GM20431 (cell line): ENCODE measurements at regions not wholly inside any gene's neighbourhood (a gene's known extent, or its start where the extent isn't known, plus 50 kb on each side); places are given as distances from the start of the nearest gene placed in this dataset.

Experiments
- in situ Hi-C: fragments of 300-500 bp; cut with MseI, MboI; formaldehyde crosslinking; loops from one replicate; pipeline ENCODE4 v1.15.0; 2020; ENCODE audit warnings: low sequenced_read_pairs; ENCODE audit not compliant: unreplicated experiment

- in situ Hi-C loops, result no loop called here
Measured at GRCh38 chr14:98136012-98136789, 1135.8 kb downstream of the BCL11B start.

- in situ Hi-C loops, result no loop called here
Measured at GRCh38 chr14:98137131-98138025, 1134.6 kb downstream of the BCL11B start.

- in situ Hi-C loops, result no loop called here
Measured at GRCh38 chr14:98138666-98139065, 1133.3 kb downstream of the BCL11B start.

- in situ Hi-C loops, result no loop called here
Measured at GRCh38 chr14:98140862-98141530, 1131.0 kb downstream of the BCL11B start.

GRCh38 chr14:98143566-98143965 lies 1128.4 kb downstream of the BCL11B start:
- in situ Hi-C loops, result no loop called here

- in situ Hi-C loops, result no loop called here
Measured at GRCh38 chr14:98144964-98145363, 1127.0 kb downstream of the BCL11B start.

- in situ Hi-C loops, result no loop called here
Measured at GRCh38 chr14:98146416-98146815, 1125.6 kb downstream of the BCL11B start.

GRCh38 chr14:98154254-98154653 lies 1117.7 kb downstream of the BCL11B start:
- in situ Hi-C loops, result no loop called here

GRCh38 chr14:98156411-98156810 lies 1115.6 kb downstream of the BCL11B start:
- in situ Hi-C loops, result no loop called here

- in situ Hi-C loops, result no loop called here
Measured at GRCh38 chr14:98160901-98161300, 1111.1 kb downstream of the BCL11B start.

- in situ Hi-C loops, result no loop called here
Measured at GRCh38 chr14:98161356-98161755, 1110.6 kb downstream of the BCL11B start.

- in situ Hi-C loops, result no loop called here
Measured at GRCh38 chr14:98162856-98163805, 1108.9 kb downstream of the BCL11B start.

GRCh38 chr14:98163873-98164272 lies 1108.1 kb downstream of the BCL11B start:
- in situ Hi-C loops, result no loop called here

- in situ Hi-C loops, result no loop called here
Measured at GRCh38 chr14:98165976-98166375, 1106.0 kb downstream of the BCL11B start.

- in situ Hi-C loops, result no loop called here
Measured at GRCh38 chr14:98167275-98167674, 1104.7 kb downstream of the BCL11B start.

GRCh38 chr14:98167705-98168104 lies 1104.3 kb downstream of the BCL11B start:
- in situ Hi-C loops, result no loop called here

GRCh38 chr14:98168211-98168985 lies 1103.6 kb downstream of the BCL11B start:
- in situ Hi-C loops, result no loop called here

- in situ Hi-C loops, result no loop called here
Measured at GRCh38 chr14:98169170-98169587, 1102.8 kb downstream of the BCL11B start.

- in situ Hi-C loops, result no loop called here
Measured at GRCh38 chr14:98170575-98170974, 1101.4 kb downstream of the BCL11B start.
